ENCODE measurements at regions not wholly inside any gene's neighbourhood (a gene's known extent, or its start where the extent isn't known, plus 50 kb on each side); places are given as distances from the start of the nearest gene placed in this dataset.
"Not testable (repeated sequence)": the region's sequence is repeated elsewhere in the genome, so short reads cannot be mapped to it uniquely, and the experiment has no call there.

- peak; percentile 56 for DNase-seq
Measured at GRCh38 chr7:119482209-119482608, 790.8 kb upstream of the KCND2 start.

- no peak for DNase-seq
Measured at GRCh38 chr7:119482671-119483070, 790.3 kb upstream of the KCND2 start.

- no peak for DNase-seq
Measured at GRCh38 chr7:119483364-119483763, 789.6 kb upstream of the KCND2 start.

GRCh38 chr7:119514326-119514725 lies 758.6 kb upstream of the KCND2 start:
- no peak for DNase-seq

- DNase-seq, result no peak
Measured at GRCh38 chr7:119515214-119515613, 757.8 kb upstream of the KCND2 start.

- no peak for DNase-seq
Measured at GRCh38 chr7:119515962-119516361, 757.0 kb upstream of the KCND2 start.

- no peak for DNase-seq
Measured at GRCh38 chr7:119522263-119522662, 750.7 kb upstream of the KCND2 start.

GRCh38 chr7:119522698-119523097 lies 750.3 kb upstream of the KCND2 start:
- DNase-seq, result no peak

- no peak for DNase-seq
Measured at GRCh38 chr7:119545118-119545517, 727.9 kb upstream of the KCND2 start.

- DNase-seq, result no peak
Measured at GRCh38 chr7:119555788-119556187, 717.2 kb upstream of the KCND2 start.

- no peak for DNase-seq
Measured at GRCh38 chr7:119556436-119556835, 716.5 kb upstream of the KCND2 start.

- no peak for DNase-seq
Measured at GRCh38 chr7:119561751-119562150, 711.2 kb upstream of the KCND2 start.

- DNase-seq, result peak; percentile 56
Measured at GRCh38 chr7:119562839-119563238, 710.1 kb upstream of the KCND2 start.

GRCh38 chr7:119571666-119572065 lies 701.3 kb upstream of the KCND2 start:
- no peak for DNase-seq

GRCh38 chr7:119572132-119572531 lies 700.8 kb upstream of the KCND2 start:
- DNase-seq, result peak; percentile 29

- no peak for DNase-seq
Measured at GRCh38 chr7:119572541-119572940, 700.4 kb upstream of the KCND2 start.

GRCh38 chr7:119578116-119578515 lies 694.9 kb upstream of the KCND2 start:
- no peak for DNase-seq

GRCh38 chr7:119594956-119595355 lies 678.0 kb upstream of the KCND2 start:
- DNase-seq, result no peak

- DNase-seq, result no peak
Measured at GRCh38 chr7:119596651-119597050, 676.3 kb upstream of the KCND2 start.

GRCh38 chr7:119606297-119606696 lies 666.7 kb upstream of the KCND2 start:
- DNase-seq, result no peak

GRCh38 chr7:119620769-119621168 lies 652.2 kb upstream of the KCND2 start:
- no peak for DNase-seq

GRCh38 chr7:119623427-119623826 lies 649.5 kb upstream of the KCND2 start:
- no peak for DNase-seq

GRCh38 chr7:119630406-119630969 lies 642.5 kb upstream of the KCND2 start:
- DNase-seq, result no peak

- not testable (repeated sequence) for DNase-seq
Measured at GRCh38 chr7:119633812-119634211, 639.2 kb upstream of the KCND2 start.

GRCh38 chr7:119640326-119640725 lies 632.6 kb upstream of the KCND2 start:
- DNase-seq, result no peak

- no peak for DNase-seq
Measured at GRCh38 chr7:119640861-119641260, 632.1 kb upstream of the KCND2 start.
